GM21619 (cell line): ENCODE measurements at regions not wholly inside any gene's neighbourhood (a gene's known extent, or its start where the extent isn't known, plus 50 kb on each side); places are given as distances from the start of the nearest gene placed in this dataset.
"Not testable (repeated sequence)": the region's sequence is repeated elsewhere in the genome, so short reads cannot be mapped to it uniquely, and the experiment has no call there.

Experiments
- ATAC-seq: cut with Tn5 transposase; IDR thresholded peaks from one replicate; pipeline ENCODE4 v1.9.1; 2021; ENCODE audit not compliant: unreplicated experiment

DNA sequence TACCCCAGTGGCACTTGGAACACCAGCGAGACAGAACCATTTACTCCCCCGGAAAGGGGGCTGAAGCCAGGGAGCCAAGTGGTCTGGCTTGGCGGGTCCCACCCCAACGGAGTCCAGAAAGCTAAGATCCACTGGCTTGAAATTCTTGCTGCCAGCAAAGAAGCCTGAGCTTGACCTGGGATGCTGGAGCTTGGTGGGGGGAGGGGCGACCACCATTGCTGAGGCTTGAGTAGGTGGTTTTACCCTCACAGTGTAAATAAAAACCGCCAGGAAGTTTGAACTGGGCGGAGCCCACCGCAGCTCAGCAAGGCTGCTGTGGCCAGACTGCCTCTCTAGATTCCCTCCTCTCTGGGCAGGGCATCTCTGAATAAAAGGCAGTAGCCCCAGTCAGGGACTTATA lies 62.8 kb downstream of the RPS24 start:
- ATAC-seq, result not testable (repeated sequence)

DNA sequence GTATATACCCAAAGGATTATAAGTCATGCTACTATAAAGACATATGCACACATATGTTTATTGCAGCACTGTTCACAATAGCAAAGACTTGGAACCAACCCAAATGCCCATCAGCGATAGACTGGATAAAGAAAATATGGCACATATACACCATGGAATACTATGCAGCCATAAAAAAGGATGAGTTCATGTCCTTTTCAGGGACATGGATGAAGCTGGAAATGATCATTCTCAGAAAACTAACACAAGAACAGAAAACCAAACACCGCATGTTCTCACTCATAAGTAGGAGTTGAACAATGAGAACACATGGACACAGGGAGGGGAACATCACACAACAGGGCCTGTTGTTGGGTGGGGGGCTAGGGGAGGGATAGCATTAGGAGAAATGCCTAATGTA lies 68.9 kb downstream of the RPS24 start:
- ATAC-seq, result not testable (repeated sequence)

DNA sequence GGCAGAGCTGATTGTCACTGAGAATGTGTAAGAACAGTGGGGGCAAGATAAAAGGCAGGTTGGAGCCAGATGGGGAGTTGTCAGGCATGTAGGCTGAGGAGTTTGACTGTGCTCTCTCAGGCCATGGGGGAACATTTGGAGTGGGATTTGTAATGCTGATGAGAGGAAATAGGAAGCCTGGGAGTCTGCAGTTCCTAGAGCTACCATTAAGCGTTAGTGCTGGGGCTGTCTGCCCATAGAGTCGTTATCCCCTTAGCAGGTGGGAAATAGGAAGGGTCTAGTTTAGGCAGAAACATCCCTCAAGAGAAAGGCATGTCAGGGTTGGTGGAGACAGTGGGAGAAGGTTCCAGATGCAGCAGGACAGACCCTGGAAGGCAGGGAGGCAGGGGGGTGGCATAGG lies 75.5 kb downstream of the RPS24 start:
- ATAC-seq, result no peak

DNA sequence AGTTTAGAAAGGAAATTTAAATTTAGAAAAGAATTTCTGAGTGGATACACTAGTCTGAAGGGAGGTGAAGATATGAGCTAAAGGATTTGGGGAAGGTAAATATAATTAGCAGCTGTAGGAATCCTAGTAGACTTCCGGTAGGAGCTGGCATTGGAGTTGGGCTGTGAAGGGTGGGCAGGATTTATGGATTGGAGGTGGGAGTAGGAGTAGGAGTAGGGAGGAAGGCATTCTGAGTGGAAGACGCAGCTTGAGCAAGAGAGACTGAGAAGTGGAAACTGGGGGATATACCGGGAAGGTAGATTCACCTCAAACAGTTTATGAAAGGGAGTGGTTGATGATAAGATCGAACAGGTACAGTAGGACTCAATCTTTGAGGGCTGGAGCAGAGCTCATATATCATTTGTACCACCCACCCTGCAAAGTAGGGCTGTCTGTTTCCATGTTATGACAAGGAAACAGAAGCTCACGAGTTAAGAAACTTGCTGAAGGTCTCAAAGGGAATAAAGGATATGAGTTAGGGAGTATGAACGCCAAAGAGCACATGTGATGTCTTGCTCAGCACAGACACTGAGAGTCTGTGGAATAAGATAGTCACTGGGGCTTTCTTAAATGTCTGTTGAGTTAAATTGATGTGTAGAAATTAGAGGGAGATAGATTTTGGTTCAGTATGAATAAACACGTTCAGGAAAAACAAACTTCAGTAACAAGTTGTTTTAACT lies 81.6 kb downstream of the RPS24 start:
- ATAC-seq, result no peak

DNA sequence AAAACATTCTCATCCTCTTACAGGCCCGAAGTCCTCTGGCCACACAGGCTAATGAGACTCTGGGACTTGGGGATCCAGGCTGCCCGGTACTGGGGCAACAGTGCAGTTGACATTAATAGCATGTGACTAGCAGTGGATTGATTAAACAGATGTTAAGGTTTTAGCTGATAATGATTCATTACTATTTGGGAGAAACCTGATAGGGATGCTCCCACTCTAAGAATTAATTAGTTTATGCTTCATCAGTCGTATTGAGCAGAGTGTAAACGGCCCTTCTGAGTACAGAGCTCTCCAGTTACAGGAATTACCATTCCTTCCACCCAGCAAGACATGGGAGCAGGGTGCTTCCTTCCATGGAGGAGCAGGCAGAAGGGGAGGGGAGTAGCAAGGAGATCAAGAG lies 82.7 kb downstream of the RPS24 start:
- ATAC-seq, result no peak

DNA sequence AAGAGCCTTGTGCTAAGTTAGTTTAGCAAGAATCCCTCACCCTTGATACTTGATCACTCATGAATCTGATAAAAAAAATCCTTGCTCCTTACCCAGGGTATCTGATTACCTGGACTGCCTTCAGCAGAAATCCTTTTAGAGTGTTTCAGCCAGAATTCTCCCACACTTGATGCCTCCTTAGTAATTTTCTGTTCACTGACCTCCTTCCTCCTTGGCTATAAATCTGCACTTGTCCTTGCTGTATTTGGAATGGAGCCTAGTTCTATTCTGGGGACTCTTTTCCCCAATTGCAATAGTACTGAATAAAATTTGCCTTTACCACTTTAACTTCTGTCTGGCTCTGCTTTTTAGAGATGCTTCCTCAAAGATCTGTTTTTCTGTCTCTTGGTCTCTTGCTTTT lies 84.9 kb downstream of the RPS24 start:
- no peak for ATAC-seq

DNA sequence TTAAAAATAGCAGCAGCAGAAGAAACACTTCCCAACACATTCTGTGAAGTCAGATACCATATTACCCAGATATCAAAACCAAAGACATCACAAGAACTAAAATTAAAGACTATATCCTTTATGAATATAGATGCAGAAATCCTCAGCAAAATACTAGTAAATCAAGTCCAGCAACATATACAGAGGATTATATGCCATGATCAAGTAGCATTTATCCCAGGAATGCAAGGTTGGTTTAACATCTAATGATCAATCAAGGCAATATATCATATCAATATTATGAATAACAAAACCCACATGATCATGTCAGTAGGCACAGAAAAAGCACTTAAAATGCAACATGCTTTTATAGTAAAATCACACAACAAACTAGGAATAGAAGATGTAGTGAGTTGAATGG lies 88.1 kb downstream of the RPS24 start:
- no peak for ATAC-seq

DNA sequence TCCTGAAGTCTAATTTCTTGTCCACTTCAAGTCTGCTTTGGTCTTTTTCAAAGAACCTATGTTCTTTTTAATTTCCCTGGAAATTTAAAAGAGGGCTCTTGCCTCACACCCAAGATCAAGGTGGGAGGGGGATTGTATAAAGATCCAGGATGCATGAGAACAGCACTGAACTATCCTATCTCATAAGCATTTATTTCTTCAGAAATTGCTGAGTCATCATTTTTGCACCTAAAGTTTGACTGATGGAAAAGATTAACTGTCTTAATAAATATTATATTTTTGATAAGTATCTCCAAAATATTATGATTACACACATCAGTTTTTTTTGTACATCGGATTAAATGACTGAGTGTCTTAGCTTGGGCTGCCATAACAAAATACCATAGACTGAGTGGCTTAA lies 90.5 kb downstream of the RPS24 start:
- no peak for ATAC-seq

DNA sequence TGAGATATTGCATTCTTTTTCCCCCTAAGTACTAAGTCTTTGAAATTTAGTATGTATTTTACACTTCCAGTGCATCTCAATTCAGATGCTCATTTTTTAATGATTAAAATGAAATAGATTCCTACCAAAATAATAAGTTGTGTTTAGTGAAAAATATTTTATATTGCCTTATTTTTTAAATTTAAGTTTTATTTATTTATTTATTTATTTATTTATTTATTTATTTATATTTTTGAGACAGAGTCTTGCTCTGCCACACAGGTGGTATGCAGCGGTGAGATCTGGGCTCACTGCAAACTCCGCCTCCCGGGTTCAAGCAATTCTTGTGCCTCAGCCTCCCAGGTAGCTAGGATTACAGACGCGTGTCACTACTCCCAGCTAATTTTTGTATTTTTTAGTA lies 95.5 kb downstream of the RPS24 start:
- no peak for ATAC-seq

DNA sequence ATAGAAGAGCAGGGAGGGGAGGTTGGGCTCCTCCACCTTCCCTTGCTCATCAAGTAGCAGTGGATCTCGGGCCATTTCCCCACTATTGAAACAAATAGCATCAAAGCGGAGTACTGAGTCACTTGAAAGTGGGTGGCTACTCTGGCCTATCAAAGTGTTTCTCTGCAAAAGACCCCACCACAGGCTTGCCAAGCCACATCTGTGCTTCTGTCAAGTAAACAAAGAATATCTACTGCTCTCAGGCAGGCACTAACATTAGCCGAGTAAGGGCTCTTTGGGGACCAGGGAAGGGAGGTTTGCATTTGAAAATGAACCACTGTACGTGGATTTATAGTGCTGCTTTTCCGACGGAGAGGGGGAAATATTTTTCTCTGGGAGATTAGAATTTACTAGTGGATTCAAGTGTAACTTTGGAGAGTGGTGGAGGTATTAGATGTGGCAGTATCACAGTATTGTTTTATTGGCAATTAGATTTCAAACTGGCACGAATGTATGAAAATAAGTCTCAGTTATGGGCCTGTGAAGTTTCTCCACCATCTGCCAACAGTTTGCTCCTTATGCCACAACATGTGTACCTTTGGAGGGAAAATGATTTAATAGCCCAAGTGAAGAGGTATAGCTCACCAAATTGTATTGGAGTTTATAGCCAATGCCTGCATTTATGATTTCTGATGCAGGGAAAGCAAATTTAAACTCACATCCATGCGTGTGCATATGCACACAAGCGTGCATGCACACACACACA lies 97.5 kb downstream of the RPS24 start:
- ATAC-seq, result no peak

DNA sequence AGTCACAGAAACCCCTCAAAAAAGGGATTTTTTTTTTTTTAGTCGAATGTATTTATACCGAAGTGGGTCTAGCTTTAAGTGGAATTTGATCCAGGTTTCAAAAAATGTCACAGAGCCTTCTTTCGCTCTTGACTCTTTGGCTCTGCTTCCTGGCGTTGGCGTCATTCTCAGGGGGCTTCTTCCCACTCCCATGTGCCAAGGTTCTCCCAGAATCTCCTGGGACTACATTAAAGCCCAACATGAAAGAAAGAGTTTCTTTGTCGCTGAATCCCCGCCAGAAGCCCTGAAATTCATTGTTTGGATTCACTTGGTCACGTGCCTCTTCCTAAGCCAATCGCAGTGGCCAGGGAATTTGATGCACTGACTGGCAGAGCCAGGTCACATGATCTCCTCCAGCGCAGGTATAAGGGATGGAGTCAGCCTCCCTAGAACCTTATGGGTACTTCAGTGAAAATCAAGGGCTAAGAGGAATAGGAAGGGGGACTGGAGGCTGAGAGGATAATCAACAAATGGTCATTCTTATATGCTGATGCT lies 101.2 kb downstream of the RPS24 start:
- no peak for ATAC-seq

DNA sequence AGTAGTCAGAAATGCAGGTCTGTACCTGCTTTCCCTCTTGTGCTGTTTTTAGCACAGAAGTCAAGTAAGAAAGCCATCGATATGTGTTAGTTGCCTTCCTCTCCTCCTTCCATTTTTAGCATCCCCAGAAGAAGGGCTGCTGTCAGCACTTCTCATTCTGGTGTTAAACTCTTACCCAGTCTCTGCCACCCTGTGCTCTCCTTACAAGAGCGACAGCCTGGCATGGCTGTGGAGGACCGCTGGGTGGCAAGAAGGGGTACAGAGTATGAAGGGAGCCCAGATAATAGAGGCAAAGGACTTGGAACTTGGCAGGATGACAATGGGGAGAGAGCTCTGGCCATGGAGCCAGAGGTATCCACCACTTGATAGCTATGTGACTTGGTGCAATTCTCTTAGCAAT lies 103.5 kb downstream of the RPS24 start:
- ATAC-seq, result no peak

DNA sequence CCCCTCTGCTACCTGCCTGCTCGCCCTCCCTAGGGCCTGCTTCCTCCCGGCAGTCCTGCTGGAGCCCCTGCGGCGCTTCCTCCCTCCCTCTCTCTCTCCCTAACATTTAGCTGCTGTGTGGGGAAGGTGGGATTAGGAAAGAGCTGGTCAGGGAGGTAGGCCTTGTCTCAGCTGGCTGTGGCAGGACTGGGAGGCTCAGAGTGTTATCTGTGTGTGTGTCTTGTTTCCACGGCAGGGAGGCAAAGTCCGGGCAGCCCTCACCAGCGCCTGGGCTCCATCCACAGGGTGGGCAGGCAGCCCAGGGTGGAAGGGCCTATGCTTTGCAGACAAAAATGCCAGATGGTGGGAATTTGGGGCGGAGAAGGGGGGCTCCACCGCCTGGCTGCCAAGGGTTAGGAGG lies 105.7 kb downstream of the RPS24 start:
- ATAC-seq, result no peak

DNA sequence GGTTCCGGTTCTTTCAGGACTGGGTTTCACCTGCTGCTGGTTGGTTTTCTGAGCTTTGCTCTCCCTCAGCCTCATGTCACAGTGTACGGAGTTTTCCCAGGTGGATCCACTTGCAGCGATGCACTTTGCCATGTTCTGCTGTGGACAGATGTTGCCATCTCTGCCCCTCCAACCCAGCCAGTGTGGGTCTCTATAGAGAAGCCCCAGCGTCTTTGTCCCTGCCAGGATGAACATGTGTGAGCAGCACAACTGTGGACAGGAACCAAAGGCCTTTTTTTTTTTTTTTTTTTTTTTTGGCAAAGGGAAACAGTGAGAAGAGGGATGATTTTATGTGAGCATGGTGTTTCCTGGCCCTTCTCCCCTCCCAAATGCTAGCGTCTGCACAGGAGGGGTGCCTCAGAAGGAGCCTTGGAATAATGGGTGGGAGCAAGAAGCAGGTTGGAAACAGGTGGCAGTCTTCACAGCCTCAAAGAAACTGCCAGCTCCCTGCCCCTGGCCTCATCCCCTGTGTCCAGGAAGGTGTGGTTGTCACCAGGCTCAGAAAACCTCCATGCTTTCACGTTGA lies 106.5 kb downstream of the RPS24 start:
- ATAC-seq, result no peak

DNA sequence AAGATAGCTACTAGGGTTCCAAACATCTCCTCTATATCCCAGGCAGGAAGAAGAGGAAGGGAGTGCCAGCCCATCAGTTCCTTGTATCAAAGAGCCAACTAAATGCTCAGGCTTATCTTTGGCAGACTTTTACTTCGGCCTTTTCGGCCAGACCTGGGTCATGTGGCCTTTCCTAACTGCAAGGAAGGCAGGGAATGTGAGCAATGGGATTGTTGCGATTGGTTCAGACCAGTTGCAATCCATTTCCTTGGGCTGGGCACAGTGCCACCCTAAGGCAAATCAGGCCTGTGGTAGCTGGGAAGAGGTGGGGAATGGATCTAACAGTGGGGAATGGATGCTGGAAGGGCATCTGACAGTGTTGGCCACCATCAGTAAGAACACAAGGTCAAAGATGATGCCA lies 109.9 kb downstream of the RPS24 start:
- no peak for ATAC-seq

DNA sequence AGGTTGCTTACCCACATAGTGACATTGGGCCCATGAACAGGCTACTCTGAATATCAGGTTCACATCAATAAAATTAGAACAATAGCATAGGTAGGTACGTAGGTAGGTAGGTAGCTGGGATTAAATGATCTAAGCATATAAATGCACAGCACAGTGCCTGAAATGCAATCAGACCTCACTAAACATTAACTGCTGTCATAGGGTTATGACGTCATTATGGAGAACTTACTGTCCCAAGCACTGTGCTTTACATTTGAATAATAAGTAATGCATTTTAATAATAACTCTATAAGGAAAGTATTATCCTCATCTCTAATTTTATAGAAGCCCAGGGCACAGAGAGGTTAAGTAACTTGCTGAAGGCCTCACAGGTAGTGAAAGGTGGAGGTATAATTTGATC lies 112.5 kb downstream of the RPS24 start:
- no peak for ATAC-seq

DNA sequence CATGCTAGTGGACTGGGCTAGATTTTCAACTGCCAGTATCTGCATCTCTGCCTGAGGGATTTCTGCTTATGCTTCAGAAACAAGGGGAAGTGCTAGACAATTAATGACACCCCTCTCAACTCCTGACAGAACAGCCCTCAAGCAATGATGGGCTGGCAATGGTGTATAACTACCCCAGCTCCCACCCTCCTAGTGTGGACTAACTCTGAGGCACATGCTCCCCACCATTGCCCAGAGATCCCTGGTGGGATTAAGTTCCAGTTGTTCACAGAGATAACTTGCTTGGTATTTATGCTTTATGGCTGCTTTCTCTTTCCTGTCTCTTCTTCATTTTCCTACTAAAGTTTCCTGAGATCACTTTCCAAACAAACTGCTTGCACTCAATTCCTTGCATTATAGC lies 113.5 kb downstream of the RPS24 start:
- ATAC-seq, result no peak

DNA sequence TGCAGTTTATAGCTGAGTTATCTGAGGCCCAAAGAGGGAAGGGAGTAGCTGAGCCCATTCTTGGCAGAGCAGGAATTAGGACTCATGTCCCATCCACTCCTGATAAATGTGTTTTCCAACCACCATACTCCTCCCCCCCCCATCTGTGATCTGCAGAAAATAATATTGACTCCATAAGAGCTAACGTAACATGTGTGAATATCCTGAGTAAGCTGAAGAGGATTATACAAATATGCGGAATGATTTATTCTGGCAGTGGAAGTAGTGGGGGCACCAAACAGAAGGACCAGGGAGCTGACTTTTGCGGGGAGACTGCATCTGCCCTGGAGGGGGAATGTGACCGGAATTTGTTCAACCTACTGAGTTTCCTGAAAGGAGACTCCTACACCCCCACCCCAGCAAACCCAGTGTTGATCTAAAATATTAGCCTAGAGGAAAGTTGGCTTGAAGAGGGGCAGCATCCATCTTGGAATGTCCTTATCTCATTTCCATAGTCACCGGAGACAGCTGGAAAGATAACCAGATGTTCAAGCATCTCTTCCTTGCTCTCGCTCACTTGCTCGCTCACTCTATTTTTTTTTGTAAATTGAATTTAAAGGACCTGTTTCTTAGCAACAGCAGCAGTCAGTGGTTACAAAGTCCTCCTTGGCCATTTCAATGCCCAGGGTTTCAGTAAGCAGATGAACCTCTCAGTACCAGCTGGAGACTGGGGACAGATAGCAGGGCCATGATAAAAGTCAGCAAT lies 114.7 kb downstream of the RPS24 start:
- ATAC-seq, result no peak

DNA sequence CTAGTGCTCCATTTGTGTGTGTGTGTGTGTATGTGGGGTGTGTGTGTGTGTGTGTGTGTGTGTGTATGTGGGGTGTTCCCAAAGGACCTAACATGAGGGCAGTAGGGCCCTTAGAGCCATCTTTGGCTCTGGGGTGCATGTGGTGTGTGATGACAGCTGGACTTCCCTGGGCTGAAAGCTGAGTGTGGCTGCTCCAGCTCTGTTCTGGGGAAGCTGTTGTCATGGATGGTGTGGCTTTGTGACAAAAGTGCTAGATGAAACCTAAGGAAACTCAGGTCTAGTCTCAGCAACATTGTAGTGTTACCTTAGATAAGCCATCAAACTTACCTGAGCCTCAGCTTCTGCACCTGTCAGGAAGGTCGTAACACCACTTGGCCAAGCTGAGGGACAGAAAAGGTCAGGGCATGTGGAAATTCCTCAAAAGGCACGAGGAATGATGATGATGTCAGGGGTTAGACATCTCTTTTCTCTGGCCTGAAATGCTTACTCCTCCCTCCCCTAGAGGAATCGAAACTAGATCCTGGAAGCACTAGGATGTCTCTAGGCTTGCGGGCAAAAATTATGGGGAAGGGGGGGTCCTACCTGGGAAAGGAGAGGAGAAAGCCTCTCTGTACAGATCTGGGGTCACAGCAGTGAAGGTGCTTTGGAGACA lies 115.4 kb downstream of the RPS24 start:
- no peak for ATAC-seq

DNA sequence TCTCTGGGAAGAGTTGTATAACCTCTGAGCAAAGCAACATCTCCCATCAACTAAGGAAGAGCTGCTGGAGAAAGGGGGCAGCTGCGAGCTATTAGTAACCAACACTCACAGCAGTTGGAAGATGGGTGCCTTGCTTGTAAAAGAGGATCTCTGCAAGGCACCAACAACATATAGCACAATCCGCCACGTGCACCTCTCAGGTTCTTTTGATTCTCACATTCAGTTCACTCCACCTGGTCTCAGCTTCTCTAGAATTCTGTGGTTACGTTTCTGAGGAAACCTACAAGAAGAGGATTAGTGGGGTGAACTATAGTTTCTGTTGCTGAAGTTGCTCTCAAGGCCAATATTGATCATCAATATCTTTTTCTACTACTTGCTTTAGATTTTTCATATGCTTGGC lies 117.1 kb downstream of the RPS24 start:
- no peak for ATAC-seq

DNA sequence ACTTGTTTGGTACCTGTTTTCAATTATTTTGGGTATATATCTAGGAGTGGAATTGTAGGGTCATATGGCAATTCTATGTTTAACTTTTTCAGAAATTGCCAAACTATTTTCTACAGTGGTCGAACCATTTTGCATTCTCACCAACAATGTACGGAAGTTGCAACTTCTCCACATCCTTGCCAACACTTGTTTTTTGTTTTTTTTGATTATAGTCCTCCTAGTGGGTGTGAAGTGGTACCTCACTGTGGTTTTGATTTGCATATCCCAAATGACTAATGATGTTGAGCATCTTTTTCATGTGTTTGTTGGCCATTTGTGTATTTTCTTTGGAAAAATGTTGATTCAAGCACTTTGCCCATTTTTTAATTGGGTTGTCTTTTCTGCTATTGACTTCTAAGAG lies 122.1 kb downstream of the RPS24 start:
- no peak for ATAC-seq
